H1 (cell line): ENCODE measurements at regions not wholly inside any gene's neighbourhood (a gene's known extent, or its start where the extent isn't known, plus 50 kb on each side); places are given as distances from the start of the nearest gene placed in this dataset.

ENCODE experiments used
- CTCF ChIA-PET: fragments of 300-600 bp; sonication (Branson Sonifier 250); formaldehyde crosslinking; loops from one replicate; lab custom pipeline; 2021; ENCODE audit not compliant: partially characterized antibody; lab: Charles Lee
- POLR2A ChIA-PET: fragments of 300-600 bp; sonication (Branson Sonifier 250); formaldehyde crosslinking; loops from one replicate; lab custom pipeline; 2021; ENCODE audit warnings: inconsistent platforms; ENCODE audit not compliant: partially characterized antibody; lab: Charles Lee
- DNase-seq, 2 experiments: peaks; one replicate each; pipeline versions ENCODE4 v3.0.0 to v3.0.0-alpha.2; 2010 to 2022; ENCODE audit warnings: low spot score in 2 of 2, low read depth in 1 of 2, mixed read lengths in 1 of 2
- FAIRE-seq: peaks from 2 replicates; lab custom pipeline; 2011; peaks lifted over from hg19 to GRCh38; lab: Jason Lieb, UNC
- H2AFZ ChIP-seq: 2 replicates; pipeline ENCODE4 v1.8.1; 2012; ENCODE audit warnings: low read length, inconsistent platforms
- H2AK5ac ChIP-seq: 2 replicates; pipeline ENCODE4 v1.6.1; 2013; ENCODE audit warnings: low read depth, low read length
- H2BK120ac ChIP-seq: replicated peaks from 2 replicates; pipeline ENCODE3; 2013; ENCODE audit warnings: low read depth, low read length, inconsistent platforms
- H2BK12ac ChIP-seq: 2 replicates; pipeline ENCODE4 v1.6.1; 2013; ENCODE audit warnings: low read depth, low read length
- H2BK15ac ChIP-seq: 2 replicates; pipeline ENCODE4 v1.6.1; 2013; ENCODE audit warnings: low read length
- H2BK20ac ChIP-seq: 2 replicates; pipeline ENCODE4 v1.6.1; 2013; ENCODE audit warnings: low read length
- H2BK5ac ChIP-seq: 2 replicates; pipeline ENCODE4 v1.6.1; 2013; ENCODE audit warnings: low read depth, low read length
- H3K14ac ChIP-seq: 2 replicates; pipeline ENCODE4 v1.6.1; 2013; ENCODE audit warnings: inconsistent platforms; ENCODE audit not compliant: insufficient read length
- H3K18ac ChIP-seq: 2 replicates; pipeline ENCODE4 v1.6.1; 2013; ENCODE audit warnings: low read length; ENCODE audit errors: extremely low read depth
- H3K23ac ChIP-seq: 2 replicates; pipeline ENCODE4 v1.6.1; 2013; ENCODE audit warnings: inconsistent platforms; ENCODE audit not compliant: insufficient read length
- H3K23me2 ChIP-seq: 2 replicates; pipeline ENCODE4 v1.6.1; 2013; ENCODE audit warnings: low read depth, low read length
- H3K27ac ChIP-seq: 2 replicates; pipeline ENCODE4 v1.6.1; 2011; ENCODE audit warnings: low read depth, low read length, inconsistent platforms
- H3K27me3 ChIP-seq, 4 experiments: replicated peaks in 1 of 4; 1 replicate in 1 of 4; 2 replicates in 3 of 4; pipeline versions ENCODE4 v1.6.1 to v1.8.1; 2011 to 2013; ENCODE audit warnings: low read length in 3 of 4, mild to moderate bottlenecking in 3 of 4, inconsistent platforms in 2 of 4, mixed read lengths in 2 of 4, moderate library complexity in 1 of 4; ENCODE audit not compliant: control insufficient read depth in 3 of 4, insufficient read depth in 3 of 4; ENCODE audit errors: extremely low read depth in 1 of 4
- H3K36me3 ChIP-seq, 4 experiments: 2 replicates each; pipeline versions ENCODE4 v1.6.1 to v1.8.1; 2011 to 2013; ENCODE audit warnings: mild to moderate bottlenecking in 4 of 4, low read length in 3 of 4, moderate library complexity in 2 of 4, control low read depth in 1 of 4, inconsistent platforms in 1 of 4; ENCODE audit not compliant: insufficient read depth in 4 of 4, control insufficient read depth in 2 of 4
- H3K4ac ChIP-seq: replicated peaks from 2 replicates; pipeline ENCODE3; 2013; ENCODE audit warnings: low read length, low read depth, mixed read lengths, inconsistent platforms; ENCODE audit not compliant: insufficient read length
- H3K4me1 ChIP-seq, 4 experiments: replicated peaks in 1 of 4; 1 replicate in 1 of 4; 2 replicates in 3 of 4; pipeline versions ENCODE4 v1.6.1 to v1.8.1; 2011 to 2013; ENCODE audit warnings: low read length in 3 of 4, inconsistent platforms in 2 of 4, mixed read lengths in 1 of 4; ENCODE audit not compliant: insufficient read depth in 4 of 4, control insufficient read depth in 3 of 4
- H3K4me2 ChIP-seq, 2 experiments: 2 replicates each; pipeline versions ENCODE4 v1.6.1 to v1.8.1; 2011 to 2013; ENCODE audit warnings: low read depth in 2 of 2, low read length in 2 of 2, control low read depth in 1 of 2, inconsistent platforms in 1 of 2, mild to moderate bottlenecking in 1 of 2; ENCODE audit not compliant: insufficient read depth in 1 of 2
- H3K4me3 ChIP-seq, 4 experiments: fragments of 200-600, 300-600 bp in 1 of 4; sonication (generic), shearing (Covaris generic), sonication (Bioruptor Twin) in 1 of 4; 2 replicates each; pipeline versions ENCODE4 v1.5.1 to v1.8.1; 2011 to 2016; ENCODE audit warnings: low read length in 4 of 4, low read depth in 3 of 4, control low read depth in 2 of 4, inconsistent platforms in 2 of 4, mild to moderate bottlenecking in 2 of 4, mixed read lengths in 1 of 4, moderate library complexity in 1 of 4; ENCODE audit not compliant: insufficient read depth in 2 of 4; ENCODE audit errors: extremely low read depth in 1 of 4
- H3K56ac ChIP-seq: replicated peaks from 2 replicates; pipeline ENCODE3; 2013; ENCODE audit warnings: low read depth, mild to moderate bottlenecking, mixed read lengths, low read length, inconsistent platforms; ENCODE audit not compliant: insufficient read length
- H3K79me1 ChIP-seq: 2 replicates; pipeline ENCODE4 v1.6.1; 2013; ENCODE audit warnings: low read depth, low read length, control low read depth
- H3K79me2 ChIP-seq, 2 experiments: 2 replicates each; pipeline versions ENCODE4 v1.6.1 to v1.8.1; 2012 to 2013; ENCODE audit warnings: low read length in 2 of 2, mild to moderate bottlenecking in 2 of 2, inconsistent platforms in 1 of 2; ENCODE audit not compliant: insufficient read depth in 2 of 2, control insufficient read depth in 1 of 2
- H3K9ac ChIP-seq, 4 experiments: replicated peaks in 1 of 4; 1 replicate in 1 of 4; 2 replicates in 3 of 4; pipeline versions ENCODE4 v1.6.1 to v1.8.1; 2011 to 2013; ENCODE audit warnings: low read depth in 3 of 4, low read length in 3 of 4, control low read depth in 2 of 4, mild to moderate bottlenecking in 2 of 4, moderate library complexity in 2 of 4, inconsistent platforms in 1 of 4; ENCODE audit errors: extremely low read depth in 1 of 4
- H3K9me3 ChIP-seq, 2 experiments: 2 replicates each; pipeline versions ENCODE4 v1.6.1 to v1.8.1; 2012 to 2013; ENCODE audit warnings: mild to moderate bottlenecking in 2 of 2, moderate library complexity in 2 of 2, control low read depth in 1 of 2, inconsistent platforms in 1 of 2, low read depth in 1 of 2, low read length in 1 of 2, mixed read lengths in 1 of 2; ENCODE audit not compliant: insufficient read depth in 2 of 2
- H4K20me1 ChIP-seq, 2 experiments: replicated peaks in 1 of 2; 2 replicates each; pipeline versions ENCODE3 to v1.8.1; 2011 to 2013; ENCODE audit warnings: inconsistent platforms in 2 of 2, low read length in 2 of 2, mild to moderate bottlenecking in 1 of 2; ENCODE audit not compliant: insufficient read depth in 2 of 2, control insufficient read depth in 1 of 2
- H4K5ac ChIP-seq: 2 replicates; pipeline ENCODE4 v1.6.1; 2013; ENCODE audit warnings: low read length, low read depth, mixed read lengths, inconsistent platforms; ENCODE audit not compliant: insufficient read length
- H4K8ac ChIP-seq: 2 replicates; pipeline ENCODE4 v1.8.0; 2013; ENCODE audit warnings: mild to moderate bottlenecking, moderate library complexity, low read length, inconsistent platforms; ENCODE audit not compliant: insufficient read depth; ENCODE audit errors: extremely low read depth
- H4K91ac ChIP-seq: replicated peaks from 2 replicates; pipeline ENCODE3; 2013; ENCODE audit warnings: low read length, mixed read lengths, inconsistent platforms; ENCODE audit not compliant: insufficient read length
- BRCA1 ChIP-seq: IDR thresholded peaks from 2 replicates; pipeline ENCODE4 v1.6.1; 2012; ENCODE audit warnings: low read depth, low read length, improper control_type of control experiment
- CBX5 ChIP-seq: fragments of 300-800, 300-1000 bp; sonication (generic); IDR thresholded peaks from 2 replicates; pipeline ENCODE4 v1.7.1; 2016; ENCODE audit warnings: antibody characterized with exemption, low read length, low read depth
- EZH2 ChIP-seq: fragments of 200-600 bp; sonication (generic); IDR thresholded peaks from 2 replicates; pipeline ENCODE4 v1.7.1; 2012; ENCODE audit warnings: low read depth, mild to moderate bottlenecking, moderate library complexity, low read length, inconsistent platforms; ENCODE audit not compliant: severe bottlenecking
- JUND ChIP-seq: IDR thresholded peaks from 2 replicates; pipeline ENCODE4 v1.6.1; 2011; ENCODE audit warnings: mild to moderate bottlenecking, improper control_type of control experiment, low read length
- MAFK ChIP-seq: IDR thresholded peaks from 2 replicates; pipeline ENCODE4 v1.6.1; 2012; ENCODE audit warnings: low read depth, mild to moderate bottlenecking, improper control_type of control experiment, low read length
- SAP30 ChIP-seq: fragments of 300-600 bp; sonication (generic); IDR thresholded peaks from 2 replicates; pipeline ENCODE4 v1.7.1; 2012; ENCODE audit warnings: low read length, moderate library complexity, mild to moderate bottlenecking, inconsistent platforms; ENCODE audit not compliant: insufficient read depth, insufficient replicate concordance
- TEAD4 ChIP-seq: IDR thresholded peaks from 2 replicates; pipeline ENCODE4 v1.6.1; 2012; ENCODE audit warnings: low read depth, low read length, inconsistent platforms, mixed read lengths
- WGBS, 2 experiments: shearing (Covaris generic) in 1 of 2; methylation state at CpG; one replicate each; pipeline versions ENCODE4 v1.1.6 to v1.1.7; 2013 to 2015; ENCODE audit warnings: low lambda C conversion rate in 2 of 2, mixed read lengths in 2 of 2, inconsistent platforms in 1 of 2, low coverage in 1 of 2, missing lambda C conversion rate in 1 of 2; ENCODE audit not compliant: insufficient replicate concordance in 2 of 2, insufficient coverage in 1 of 2, insufficient read length in 1 of 2; ENCODE audit errors: extremely low coverage in 1 of 2, missing lambda C conversion rate in 1 of 2; 5-methylcytosine and 5-hydroxymethylcytosine counted together

GRCh38 chr2:8552293-8552801, 129.5 kb upstream of the ID2 start:
- Histone ChIP-seq H3K79me2 (no peaks in the 10 kb centered on the region), H3K18ac (no peak overlapping the region), H2BK12ac (no peak overlapping the region), H3K4me1 (no peaks in the 10 kb centered on the region), H3K4me2 (no peak overlapping the region), H3K23me2 (no peaks in the 10 kb centered on the region), H3K4ac (no peak overlapping the region), H4K91ac (no peak overlapping the region), H3K9me3 (no peaks in the 10 kb centered on the region), H3K23ac (no peak overlapping the region), H4K20me1 (no peaks in the 10 kb centered on the region), H4K8ac (no peak overlapping the region), H3K27ac (no peak overlapping the region), H4K5ac (no peak overlapping the region), H2BK120ac (no peak overlapping the region), H2AFZ (no peak overlapping the region), H2BK15ac (no peak overlapping the region), H2BK20ac (no peak overlapping the region), H2AK5ac (no peak overlapping the region), H3K56ac (no peak overlapping the region), H3K4me3 (no peak overlapping the region), H3K79me1 (no peaks in the 10 kb centered on the region; the same call in 1 of the 2 replicates), H2BK5ac (no peak overlapping the region), H3K36me3 (no peaks in the 10 kb centered on the region), H3K14ac (no peak overlapping the region), H3K27me3 (no peaks in the 10 kb centered on the region), H3K9ac (no peak overlapping the region)
- 93% methylated on average over 17 of the region's 17 CpGs; no CpG with 5 or more reads in 1 of the 2 experiments for WGBS, 2 experiments
- FAIRE-seq (no peak), DNase-seq (no peak)
- CTCF ChIA-PET = no interaction called here
- POLR2A ChIA-PET = no interaction called here
- TF ChIP-seq MAFK (no peak), BRCA1 (no peak), SAP30 (no peak), TEAD4 (no peak), EZH2 (no peak), JUND (no peak), CBX5 (no peak)
